ENCODE measurements at regions not wholly inside any gene's neighbourhood (a gene's known extent, or its start where the extent isn't known, plus 50 kb on each side); places are given as distances from the start of the nearest gene placed in this dataset.

DNA sequence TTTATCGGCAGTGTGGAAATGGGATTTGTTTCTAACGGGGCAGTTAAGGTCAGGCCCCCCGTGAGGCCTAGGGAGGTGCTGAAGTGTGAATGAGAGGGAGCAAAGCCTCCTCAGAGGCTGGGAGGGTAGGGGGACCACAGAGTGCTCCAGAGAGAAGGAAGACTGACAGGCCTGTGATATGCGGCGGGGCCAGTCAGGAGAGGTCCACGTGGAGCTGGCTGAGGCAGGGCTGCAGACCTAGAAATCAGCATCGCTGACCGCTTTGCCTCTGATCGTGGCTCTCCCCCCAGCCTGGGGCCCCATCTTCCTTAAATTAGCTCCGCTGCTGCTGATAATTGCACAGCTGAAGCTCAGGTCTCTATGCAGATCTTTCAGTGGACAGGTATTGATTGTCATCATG is 240.8 kb upstream of the PWP1 start (continued):
- TF ChIP-seq, protein P1, sequence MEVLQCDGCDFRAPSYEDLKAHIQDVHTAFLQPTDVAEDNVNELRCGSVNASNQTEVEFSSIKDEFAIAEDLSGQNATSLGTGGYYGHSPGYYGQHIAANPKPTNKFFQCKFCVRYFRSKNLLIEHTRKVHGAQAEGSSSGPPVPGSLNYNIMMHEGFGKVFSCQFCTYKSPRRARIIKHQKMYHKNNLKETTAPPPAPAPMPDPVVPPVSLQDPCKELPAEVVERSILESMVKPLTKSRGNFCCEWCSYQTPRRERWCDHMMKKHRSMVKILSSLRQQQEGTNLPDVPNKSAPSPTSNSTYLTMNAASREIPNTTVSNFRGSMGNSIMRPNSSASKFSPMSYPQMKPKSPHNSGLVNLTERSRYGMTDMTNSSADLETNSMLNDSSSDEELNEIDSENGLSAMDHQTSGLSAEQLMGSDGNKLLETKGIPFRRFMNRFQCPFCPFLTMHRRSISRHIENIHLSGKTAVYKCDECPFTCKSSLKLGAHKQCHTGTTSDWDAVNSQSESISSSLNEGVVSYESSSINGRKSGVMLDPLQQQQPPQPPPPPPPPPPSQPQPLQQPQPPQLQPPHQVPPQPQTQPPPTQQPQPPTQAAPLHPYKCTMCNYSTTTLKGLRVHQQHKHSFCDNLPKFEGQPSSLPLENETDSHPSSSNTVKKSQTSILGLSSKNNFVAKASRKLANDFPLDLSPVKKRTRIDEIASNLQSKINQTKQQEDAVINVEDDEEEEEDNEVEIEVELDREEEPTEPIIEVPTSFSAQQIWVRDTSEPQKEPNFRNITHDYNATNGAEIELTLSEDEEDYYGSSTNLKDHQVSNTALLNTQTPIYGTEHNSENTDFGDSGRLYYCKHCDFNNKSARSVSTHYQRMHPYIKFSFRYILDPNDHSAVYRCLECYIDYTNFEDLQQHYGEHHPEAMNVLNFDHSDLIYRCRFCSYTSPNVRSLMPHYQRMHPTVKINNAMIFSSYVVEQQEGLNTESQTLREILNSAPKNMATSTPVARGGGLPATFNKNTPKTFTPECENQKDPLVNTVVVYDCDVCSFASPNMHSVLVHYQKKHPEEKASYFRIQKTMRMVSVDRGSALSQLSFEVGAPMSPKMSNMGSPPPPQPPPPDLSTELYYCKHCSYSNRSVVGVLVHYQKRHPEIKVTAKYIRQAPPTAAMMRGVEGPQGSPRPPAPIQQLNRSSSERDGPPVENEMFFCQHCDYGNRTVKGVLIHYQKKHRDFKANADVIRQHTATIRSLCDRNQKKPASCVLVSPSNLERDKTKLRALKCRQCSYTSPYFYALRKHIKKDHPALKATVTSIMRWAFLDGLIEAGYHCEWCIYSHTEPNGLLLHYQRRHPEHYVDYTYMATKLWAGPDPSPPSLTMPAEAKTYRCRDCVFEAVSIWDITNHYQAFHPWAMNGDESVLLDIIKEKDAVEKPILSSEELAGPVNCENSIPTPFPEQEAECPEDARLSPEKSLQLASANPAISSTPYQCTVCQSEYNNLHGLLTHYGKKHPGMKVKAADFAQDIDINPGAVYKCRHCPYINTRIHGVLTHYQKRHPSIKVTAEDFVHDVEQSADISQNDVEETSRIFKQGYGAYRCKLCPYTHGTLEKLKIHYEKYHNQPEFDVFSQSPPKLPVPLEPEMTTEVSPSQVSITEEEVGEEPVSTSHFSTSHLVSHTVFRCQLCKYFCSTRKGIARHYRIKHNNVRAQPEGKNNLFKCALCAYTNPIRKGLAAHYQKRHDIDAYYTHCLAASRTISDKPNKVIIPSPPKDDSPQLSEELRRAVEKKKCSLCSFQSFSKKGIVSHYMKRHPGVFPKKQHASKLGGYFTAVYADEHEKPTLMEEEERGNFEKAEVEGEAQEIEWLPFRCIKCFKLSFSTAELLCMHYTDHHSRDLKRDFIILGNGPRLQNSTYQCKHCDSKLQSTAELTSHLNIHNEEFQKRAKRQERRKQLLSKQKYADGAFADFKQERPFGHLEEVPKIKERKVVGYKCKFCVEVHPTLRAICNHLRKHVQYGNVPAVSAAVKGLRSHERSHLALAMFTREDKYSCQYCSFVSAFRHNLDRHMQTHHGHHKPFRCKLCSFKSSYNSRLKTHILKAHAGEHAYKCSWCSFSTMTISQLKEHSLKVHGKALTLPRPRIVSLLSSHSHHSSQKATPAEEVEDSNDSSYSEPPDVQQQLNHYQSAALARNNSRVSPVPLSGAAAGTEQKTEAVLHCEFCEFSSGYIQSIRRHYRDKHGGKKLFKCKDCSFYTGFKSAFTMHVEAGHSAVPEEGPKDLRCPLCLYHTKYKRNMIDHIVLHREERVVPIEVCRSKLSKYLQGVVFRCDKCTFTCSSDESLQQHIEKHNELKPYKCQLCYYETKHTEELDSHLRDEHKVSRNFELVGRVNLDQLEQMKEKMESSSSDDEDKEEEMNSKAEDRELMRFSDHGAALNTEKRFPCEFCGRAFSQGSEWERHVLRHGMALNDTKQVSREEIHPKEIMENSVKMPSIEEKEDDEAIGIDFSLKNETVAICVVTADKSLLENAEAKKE (CRISPR knock-in tag; IDR thresholded peaks at IDR 0.05), result no peak
- TF ChIP-seq ZNF114 (CRISPR knock-in tag; IDR thresholded peaks at IDR 0.05) (no peak), STAT1 (IDR thresholded peaks at IDR 0.05; ENCODE audit: unreplicated experiment) (no peak)

DNA sequence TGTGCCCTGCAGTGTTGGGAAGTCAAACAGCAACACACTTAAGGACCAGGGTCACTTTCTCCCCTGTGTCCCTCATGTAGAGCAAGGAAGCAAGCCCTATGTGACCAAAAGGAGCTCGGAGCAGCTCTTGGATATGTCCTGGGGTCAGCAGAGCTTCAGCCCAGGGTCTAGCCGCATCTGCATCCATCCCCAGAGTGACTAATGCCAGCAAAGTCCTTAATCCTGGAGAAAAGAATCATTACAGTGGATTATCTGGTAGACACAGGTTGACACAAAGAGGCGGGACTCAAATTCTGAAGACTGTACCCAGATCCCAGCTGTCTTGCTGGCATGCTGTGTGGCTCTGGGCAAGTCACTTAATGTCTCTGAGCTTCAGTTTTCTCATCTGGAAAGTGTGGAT is 239.1 kb upstream of the PWP1 start:
- Mint-ChIP-seq H3K27ac (no peak overlapping the region), H3K4me1 (peaks cover 20% of the 10 kb centered on the region)
- TF ChIP-seq POLR2AphosphoS5 (IDR thresholded peaks at IDR 0.05; ENCODE audit: low read depth) (no peak), REST (IDR thresholded peaks at IDR 0.05; ENCODE audit: unreplicated experiment) (no peak), JUNB (IDR thresholded peaks at IDR 0.05; ENCODE audit: unreplicated experiment) (no peak), CREB1 (CRISPR knock-in tag; IDR thresholded peaks at IDR 0.05; ENCODE audit: low read depth) (no peak)
- TF ChIP-seq, protein P2, sequence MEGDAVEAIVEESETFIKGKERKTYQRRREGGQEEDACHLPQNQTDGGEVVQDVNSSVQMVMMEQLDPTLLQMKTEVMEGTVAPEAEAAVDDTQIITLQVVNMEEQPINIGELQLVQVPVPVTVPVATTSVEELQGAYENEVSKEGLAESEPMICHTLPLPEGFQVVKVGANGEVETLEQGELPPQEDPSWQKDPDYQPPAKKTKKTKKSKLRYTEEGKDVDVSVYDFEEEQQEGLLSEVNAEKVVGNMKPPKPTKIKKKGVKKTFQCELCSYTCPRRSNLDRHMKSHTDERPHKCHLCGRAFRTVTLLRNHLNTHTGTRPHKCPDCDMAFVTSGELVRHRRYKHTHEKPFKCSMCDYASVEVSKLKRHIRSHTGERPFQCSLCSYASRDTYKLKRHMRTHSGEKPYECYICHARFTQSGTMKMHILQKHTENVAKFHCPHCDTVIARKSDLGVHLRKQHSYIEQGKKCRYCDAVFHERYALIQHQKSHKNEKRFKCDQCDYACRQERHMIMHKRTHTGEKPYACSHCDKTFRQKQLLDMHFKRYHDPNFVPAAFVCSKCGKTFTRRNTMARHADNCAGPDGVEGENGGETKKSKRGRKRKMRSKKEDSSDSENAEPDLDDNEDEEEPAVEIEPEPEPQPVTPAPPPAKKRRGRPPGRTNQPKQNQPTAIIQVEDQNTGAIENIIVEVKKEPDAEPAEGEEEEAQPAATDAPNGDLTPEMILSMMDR (conservative IDR thresholded peaks at IDR 0.05; ENCODE audit: low read depth in 2 of 2), result no peak

More for the DNA sequence above, 239.1 kb upstream of the PWP1 start:
- Histone ChIP-seq H3K9me2 (ENCODE audit: insufficient read depth) (no peaks in the 10 kb centered on the region), H3K4me1 (ENCODE audit: insufficient read depth) (peaks cover 11% of the 10 kb centered on the region), H3K4me3 (no peak overlapping the region), H3K79me2 (replicated peaks; ENCODE audit: insufficient read depth) (no peaks in the 10 kb centered on the region), H2AFZ (no peak overlapping the region), H3K4me2 (no peak overlapping the region), H4K20me1 (replicated peaks; ENCODE audit: insufficient read depth) (no peaks in the 10 kb centered on the region), H3K36me3 (ENCODE audit: insufficient read depth) (no peaks in the 10 kb centered on the region), H3K27me3 (ENCODE audit: insufficient read depth) (no peaks in the 10 kb centered on the region), H3K27ac (ENCODE audit: low read depth) (no peak overlapping the region), H3F3A (replicated peaks; ENCODE audit: low read depth) (no peaks in the 10 kb centered on the region)
- no peak for DNase-seq (ENCODE audit: low spot score)
- Mint-ChIP-seq H3K36me3 (ENCODE audit: low read depth) (no peaks in the 10 kb centered on the region), H3K27me3 (ENCODE audit: insufficient read depth, low read depth, poor library complexity) (peaks cover 4% of the 10 kb centered on the region), H3K9me3 (no peaks in the 10 kb centered on the region), H3K4me3 (no peak overlapping the region)
- ATAC-seq, result no peak

All from GM23338 (cell line).